HepG2 (cell line): ENCODE measurements at regions not wholly inside any gene's neighbourhood (a gene's known extent, or its start where the extent isn't known, plus 50 kb on each side); places are given as distances from the start of the nearest gene placed in this dataset.

ENCODE experiments used
- ATAC-seq: fragments of 200-7000 bp; cut with Tn5 transposase; 3 replicates; pipeline ENCODE4 v1.9.1; 2020; ENCODE audit warnings: mild to moderate bottlenecking, moderate library complexity
- BruUV-seq: library from RNA; stranded (reverse); fragments of 400-500 nt; replicated peaks from 2 replicates; lab custom pipeline; 2021; lab: Mats Ljungman, UMichigan
- CTCF ChIA-PET: fragments of 300-600 bp; formaldehyde crosslinking; extraction: SDS; loops from one replicate; lab custom pipeline; 2021; ENCODE audit warnings: low total read pairs, inconsistent platforms, low intra/inter-chr PET ratio; lab: Yijun Ruan, JAX
- POLR2A ChIA-PET: fragments of 350-600 bp; sonication (Branson Sonifier 250); formaldehyde crosslinking; loops from one replicate; lab custom pipeline; 2020; ENCODE audit warnings: antibody characterized with exemption, inconsistent platforms; lab: Yijun Ruan, JAX
- DNase-seq: peaks from one replicate; pipeline ENCODE4 v3.0.0-alpha.2; 2015; ENCODE audit warnings: low spot score
- FAIRE-seq: peaks from 3 replicates; lab custom pipeline; 2011; peaks lifted over from hg19 to GRCh38; lab: Jason Lieb, UNC
- H2AFZ ChIP-seq: one replicate; pipeline ENCODE4 v1.6.1; 2011; ENCODE audit warnings: low read length, inconsistent platforms
- H3K27ac ChIP-seq: fragments of 300-600 bp; 3 replicates; pipeline ENCODE4 v1.8.0; 2011; ENCODE audit warnings: mixed run types, mild to moderate bottlenecking, mixed read lengths, low read length, inconsistent platforms; ENCODE audit not compliant: insufficient read depth; ENCODE audit errors: extremely low read length
- H3K27me3 ChIP-seq, 2 experiments: fragments of 200-600 bp in 1 of 2; 2 replicates in 1 of 2; 3 replicates in 1 of 2; pipeline versions ENCODE4 v1.6.0 to v1.8.0; 2011; ENCODE audit warnings: low read length in 2 of 2, mild to moderate bottlenecking in 2 of 2, moderate library complexity in 2 of 2, inconsistent platforms in 1 of 2; ENCODE audit not compliant: insufficient read depth in 2 of 2, control insufficient read depth in 1 of 2
- H3K36me3 ChIP-seq, 2 experiments: fragments of 200-600 bp in 1 of 2; replicated peaks in 1 of 2; 2 replicates in 1 of 2; 3 replicates in 1 of 2; pipeline versions ENCODE4 v1.5.1 to v1.8.0; 2011; ENCODE audit warnings: low read length in 2 of 2, inconsistent platforms in 1 of 2; ENCODE audit not compliant: insufficient read depth in 2 of 2, control insufficient read depth in 1 of 2
- H3K4me1 ChIP-seq: 2 replicates; pipeline ENCODE4 v1.5.1; 2012; ENCODE audit warnings: low read length, inconsistent platforms; ENCODE audit not compliant: insufficient read depth
- H3K4me2 ChIP-seq: 2 replicates; pipeline ENCODE4 v1.6.0; 2011; ENCODE audit warnings: low read depth, low read length, inconsistent platforms
- H3K4me3 ChIP-seq, 3 experiments: fragments of 200-600 bp in 1 of 3; sonication (generic), shearing (Covaris generic) in 1 of 3; replicated peaks in 1 of 3; 2 replicates each; pipeline ENCODE4 v1.5.1; 2011 to 2016; ENCODE audit warnings: low read length in 3 of 3, inconsistent platforms in 2 of 3, low read depth in 2 of 3, mild to moderate bottlenecking in 2 of 3, control low read depth in 1 of 3, mixed read lengths in 1 of 3; ENCODE audit not compliant: insufficient read depth in 1 of 3
- H3K79me2 ChIP-seq: one replicate; pipeline ENCODE4 v1.6.1; 2011; ENCODE audit warnings: low read length, inconsistent platforms; ENCODE audit not compliant: insufficient read depth
- H3K9ac ChIP-seq: 2 replicates; pipeline ENCODE4 v1.6.0; 2011; ENCODE audit warnings: mild to moderate bottlenecking, low read depth, low read length, inconsistent platforms; ENCODE audit not compliant: insufficient read depth
- H3K9me3 ChIP-seq: 2 replicates; pipeline ENCODE4 v1.5.1; 2012; ENCODE audit warnings: mild to moderate bottlenecking, low read length
- H4K20me1 ChIP-seq: 2 replicates; pipeline ENCODE4 v1.6.0; 2011; ENCODE audit warnings: inconsistent platforms, mild to moderate bottlenecking, low read length, moderate library complexity; ENCODE audit not compliant: insufficient read depth
- FOXJ3 ChIP-seq: sonication (generic); formaldehyde crosslinking; IDR thresholded peaks from 2 replicates; pipeline ENCODE4 v1.4.0; 2020; ENCODE audit warnings: missing genetic modification reagents, mild to moderate bottlenecking, borderline replicate concordance
- GTF3A ChIP-seq: sonication (generic); formaldehyde crosslinking; conservative IDR thresholded peaks from 2 replicates; pipeline ENCODE4 v1.4.0; 2020; ENCODE audit warnings: mild to moderate bottlenecking, missing genetic modification reagents
- HCFC1 ChIP-seq: fragments of 150-350 bp; IDR thresholded peaks from 2 replicates; pipeline ENCODE4 v1.6.1; 2014; ENCODE audit warnings: low read depth, low read length
- KDM5A ChIP-seq: fragments of 200-600 bp; sonication (generic); IDR thresholded peaks from 2 replicates; pipeline ENCODE4 v1.7.0; 2018; ENCODE audit warnings: antibody characterized with exemption, mild to moderate bottlenecking, low read length, borderline replicate concordance
- KLF13 ChIP-seq: sonication (generic); formaldehyde crosslinking; IDR thresholded peaks from 2 replicates; pipeline ENCODE4 v1.4.0; 2020; ENCODE audit warnings: mild to moderate bottlenecking, missing genetic modification reagents
- MXD4 ChIP-seq: IDR thresholded peaks from 2 replicates; pipeline ENCODE4 v1.6.1; 2016; ENCODE audit warnings: mild to moderate bottlenecking, missing biosample characterization, missing genetic modification reagents
- NCOA5 ChIP-seq: sonication (generic); formaldehyde crosslinking; IDR thresholded peaks from 2 replicates; pipeline ENCODE4 v1.4.0; 2020; ENCODE audit warnings: missing genetic modification reagents
- NR2C2 ChIP-seq: sonication (generic); formaldehyde crosslinking; IDR thresholded peaks from 2 replicates; pipeline ENCODE4 v1.4.0; 2020; ENCODE audit warnings: missing genetic modification reagents, mild to moderate bottlenecking, moderate library complexity, borderline replicate concordance
- NR2F1 ChIP-seq, 2 experiments: fragments of 450-650 bp in 1 of 2; formaldehyde crosslinking in 1 of 2; IDR thresholded peaks; 2 replicates each; pipeline versions ENCODE4 v1.5.0 to v1.6.1; 2016 to 2020; ENCODE audit warnings: mild to moderate bottlenecking in 1 of 2, missing compliant biosample characterization in 1 of 2, missing genetic modification reagents in 1 of 2, moderate library complexity in 1 of 2
- NR2F2 ChIP-seq: IDR thresholded peaks from 2 replicates; pipeline ENCODE4 v1.6.1; 2012; ENCODE audit warnings: low read depth, inconsistent platforms, borderline replicate concordance
- ZBTB3 ChIP-seq: sonication (generic); formaldehyde crosslinking; IDR thresholded peaks from 2 replicates; pipeline ENCODE4 v1.4.0; 2020; ENCODE audit warnings: low read depth, mild to moderate bottlenecking, moderate library complexity, missing genetic modification reagents, borderline replicate concordance
- ZKSCAN5 ChIP-seq: sonication (generic); formaldehyde crosslinking; IDR thresholded peaks from 2 replicates; pipeline ENCODE4 v1.5.1; 2020; ENCODE audit warnings: mild to moderate bottlenecking, missing genetic modification reagents
- ZNF557 ChIP-seq: sonication (generic); formaldehyde crosslinking; IDR thresholded peaks from 2 replicates; pipeline ENCODE4 v1.4.0; 2020; ENCODE audit warnings: missing genetic modification reagents
- WGBS: methylation state at CpG from one replicate; pipeline ENCODE4 v1.1.6; 2017; ENCODE audit warnings: low lambda C conversion rate; 5-methylcytosine and 5-hydroxymethylcytosine counted together
- in situ Hi-C: cut with HindIII; loops from 2 replicates; pipeline ENCODE4 v1.10.0; 2017; ENCODE audit warnings: low pct_unique_long_range_greater_than_20kb; ENCODE audit not compliant: extremely low pct_ligation_motif_present
- intact Hi-C: fragments of 100-400 bp; cut with micrococcal nuclease; formaldehyde crosslinking; loops from one replicate; pipeline ENCODE4 v1.10.0; 2022; ENCODE audit not compliant: unreplicated experiment
- TF ChIP-seq, protein P1 (sequence below): sonication (generic); formaldehyde crosslinking; IDR thresholded peaks from 2 replicates; pipeline ENCODE4 v1.9.0; 2021; ENCODE audit warnings: missing genetic modification reagents, borderline replicate concordance
- TF ChIP-seq, protein P2 (sequence below): sonication (generic); formaldehyde crosslinking; IDR thresholded peaks from 2 replicates; pipeline ENCODE4 v1.4.0; 2020; ENCODE audit warnings: low read depth, mild to moderate bottlenecking, missing genetic modification reagents
- TF ChIP-seq, protein P3 (sequence below): IDR thresholded peaks from 2 replicates; pipeline ENCODE4 v1.6.1; 2018; ENCODE audit warnings: missing genetic modification reagents, mild to moderate bottlenecking, missing compliant biosample characterization

DNA sequence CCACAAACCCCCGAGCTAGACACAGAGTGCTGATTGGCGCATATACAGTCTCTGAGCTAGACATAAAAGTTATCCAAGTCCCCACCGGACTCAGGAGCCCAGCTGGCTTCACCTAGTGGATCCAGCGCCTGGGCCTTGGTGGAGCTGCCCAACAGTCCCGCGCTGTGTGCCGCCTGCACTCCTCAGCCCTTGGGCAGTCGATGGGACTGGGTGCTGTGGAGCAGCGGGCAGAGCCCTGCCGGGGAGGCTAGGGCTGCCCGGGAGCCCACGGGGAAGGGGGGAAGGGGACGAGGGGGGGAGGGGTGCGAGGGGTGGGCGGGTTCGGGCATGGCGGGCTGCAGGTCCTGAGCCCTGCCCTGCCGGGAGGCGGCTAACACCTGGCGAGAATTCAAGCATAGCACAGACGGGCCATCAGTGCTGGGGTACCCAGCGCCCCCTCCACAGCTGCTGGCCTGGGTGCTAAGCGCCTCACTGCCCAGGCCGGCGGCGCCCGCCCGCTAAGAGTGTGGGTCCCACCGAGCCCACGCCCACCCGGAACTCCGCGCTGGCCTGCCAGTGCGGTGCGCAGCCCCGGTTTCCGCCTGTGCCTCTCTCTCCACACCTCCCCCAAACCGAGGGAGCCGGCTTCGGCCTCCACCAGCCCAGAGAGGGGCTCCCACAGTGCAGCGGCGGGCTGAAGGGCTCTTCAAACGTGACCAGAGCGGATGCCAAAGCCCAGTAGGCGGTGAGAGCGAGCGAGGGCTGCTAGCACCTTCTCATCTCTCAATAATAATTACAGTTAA is 391.2 kb upstream of the NUDT12 start (continued):
- no peak for TF ChIP-seq NR2F1 (CRISPR knock-in tag; IDR thresholded peaks at IDR 0.05)
- TF ChIP-seq, protein P1, sequence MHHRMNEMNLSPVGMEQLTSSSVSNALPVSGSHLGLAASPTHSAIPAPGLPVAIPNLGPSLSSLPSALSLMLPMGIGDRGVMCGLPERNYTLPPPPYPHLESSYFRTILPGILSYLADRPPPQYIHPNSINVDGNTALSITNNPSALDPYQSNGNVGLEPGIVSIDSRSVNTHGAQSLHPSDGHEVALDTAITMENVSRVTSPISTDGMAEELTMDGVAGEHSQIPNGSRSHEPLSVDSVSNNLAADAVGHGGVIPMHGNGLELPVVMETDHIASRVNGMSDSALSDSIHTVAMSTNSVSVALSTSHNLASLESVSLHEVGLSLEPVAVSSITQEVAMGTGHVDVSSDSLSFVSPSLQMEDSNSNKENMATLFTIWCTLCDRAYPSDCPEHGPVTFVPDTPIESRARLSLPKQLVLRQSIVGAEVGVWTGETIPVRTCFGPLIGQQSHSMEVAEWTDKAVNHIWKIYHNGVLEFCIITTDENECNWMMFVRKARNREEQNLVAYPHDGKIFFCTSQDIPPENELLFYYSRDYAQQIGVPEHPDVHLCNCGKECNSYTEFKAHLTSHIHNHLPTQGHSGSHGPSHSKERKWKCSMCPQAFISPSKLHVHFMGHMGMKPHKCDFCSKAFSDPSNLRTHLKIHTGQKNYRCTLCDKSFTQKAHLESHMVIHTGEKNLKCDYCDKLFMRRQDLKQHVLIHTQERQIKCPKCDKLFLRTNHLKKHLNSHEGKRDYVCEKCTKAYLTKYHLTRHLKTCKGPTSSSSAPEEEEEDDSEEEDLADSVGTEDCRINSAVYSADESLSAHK (CRISPR knock-in tag), result no peak

- Histone ChIP-seq H3K9ac (no peak overlapping the region), H3K4me2 (no peak overlapping the region), H3K27ac (no peak overlapping the region), H4K20me1 (no peaks in the 10 kb centered on the region), H3K79me2 (no peaks in the 10 kb centered on the region), H2AFZ (no peak overlapping the region), H3K4me3 (no peak overlapping the region), H3K4me1 (no peaks in the 10 kb centered on the region), H3K36me3 (no peaks in the 10 kb centered on the region), H3K9me3 (no peaks in the 10 kb centered on the region), H3K27me3 (no peaks in the 10 kb centered on the region)
- ATAC-seq (no peak), FAIRE-seq (no peak), DNase-seq (no peak)
- ChIA-PET POLR2A (no interaction called here), CTCF (no interaction called here)
- WGBS, result 0% methylated on average over 1 of the region's 1 CpG
- in situ Hi-C loops, result no loop called here
- intact Hi-C loops, result no loop called here
- no TSS peak for BruUV-seq
- TF ChIP-seq ZNF557 (CRISPR knock-in tag) (no peak), KDM5A (no peak), ZKSCAN5 (CRISPR knock-in tag) (no peak), NR2C2 (CRISPR knock-in tag) (no peak), ZBTB3 (CRISPR knock-in tag) (no peak), HCFC1 (no peak), GTF3A (CRISPR knock-in tag) (no peak), NR2F2 (no peak), MXD4 (CRISPR knock-in tag) (no peak), NCOA5 (CRISPR knock-in tag) (no peak), FOXJ3 (CRISPR knock-in tag) (no peak), KLF13 (CRISPR knock-in tag) (no peak)
- TF ChIP-seq, protein P2, sequence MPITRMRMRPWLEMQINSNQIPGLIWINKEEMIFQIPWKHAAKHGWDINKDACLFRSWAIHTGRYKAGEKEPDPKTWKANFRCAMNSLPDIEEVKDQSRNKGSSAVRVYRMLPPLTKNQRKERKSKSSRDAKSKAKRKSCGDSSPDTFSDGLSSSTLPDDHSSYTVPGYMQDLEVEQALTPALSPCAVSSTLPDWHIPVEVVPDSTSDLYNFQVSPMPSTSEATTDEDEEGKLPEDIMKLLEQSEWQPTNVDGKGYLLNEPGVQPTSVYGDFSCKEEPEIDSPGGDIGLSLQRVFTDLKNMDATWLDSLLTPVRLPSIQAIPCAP (CRISPR knock-in tag), result no peak
- TF ChIP-seq, protein P3, sequence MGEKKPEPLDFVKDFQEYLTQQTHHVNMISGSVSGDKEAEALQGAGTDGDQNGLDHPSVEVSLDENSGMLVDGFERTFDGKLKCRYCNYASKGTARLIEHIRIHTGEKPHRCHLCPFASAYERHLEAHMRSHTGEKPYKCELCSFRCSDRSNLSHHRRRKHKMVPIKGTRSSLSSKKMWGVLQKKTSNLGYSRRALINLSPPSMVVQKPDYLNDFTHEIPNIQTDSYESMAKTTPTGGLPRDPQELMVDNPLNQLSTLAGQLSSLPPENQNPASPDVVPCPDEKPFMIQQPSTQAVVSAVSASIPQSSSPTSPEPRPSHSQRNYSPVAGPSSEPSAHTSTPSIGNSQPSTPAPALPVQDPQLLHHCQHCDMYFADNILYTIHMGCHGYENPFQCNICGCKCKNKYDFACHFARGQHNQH (CRISPR knock-in tag), result no peak
Observed at GRCh38 chr5:103951776-103952175, 389.2 kb upstream of the NUDT12 start.
